Neural cell (in vitro differentiated cells): ENCODE measurements at regions not wholly inside any gene's neighbourhood (a gene's known extent, or its start where the extent isn't known, plus 50 kb on each side); places are given as distances from the start of the nearest gene placed in this dataset.

Source experiments
- H2AFZ ChIP-seq: fragments of 200-600, 300-800 bp; sonication (generic), shearing (Covaris generic); 2 replicates; pipeline ENCODE4 v1.6.0; 2014; ENCODE audit warnings: low read depth, mild to moderate bottlenecking, antibody characterized with exemption, low read length, moderate library complexity
- H3F3A ChIP-seq: fragments of 200-600 bp; shearing (Covaris generic); 2 replicates; pipeline ENCODE4 v1.6.1; 2016; ENCODE audit warnings: mild to moderate bottlenecking, moderate library complexity, mixed read lengths, antibody characterized with exemption, low read length; ENCODE audit not compliant: insufficient read depth, poor library complexity, severe bottlenecking
- H3K27ac ChIP-seq: fragments of 200-600, 300-800 bp; sonication (generic), shearing (Covaris generic); 2 replicates; pipeline ENCODE4 v1.5.1; 2014; ENCODE audit warnings: mild to moderate bottlenecking, low read length, moderate library complexity
- H3K27me3 ChIP-seq: fragments of 300-800, 200-600 bp; sonication (generic), shearing (Covaris generic); 2 replicates; pipeline ENCODE4 v1.6.0; 2014; ENCODE audit warnings: mild to moderate bottlenecking, low read depth, low read length, moderate library complexity; ENCODE audit not compliant: insufficient read depth
- H3K36me3 ChIP-seq: fragments of 300-800, 200-600 bp; sonication (generic), shearing (Covaris generic); 2 replicates; pipeline ENCODE4 v1.5.1; 2014; ENCODE audit warnings: mild to moderate bottlenecking, antibody characterized with exemption, low read length, moderate library complexity; ENCODE audit not compliant: insufficient read depth
- H3K4me2 ChIP-seq: fragments of 300-800, 200-600 bp; sonication (generic), shearing (Covaris generic); 2 replicates; pipeline ENCODE4 v1.6.0; 2014; ENCODE audit warnings: mild to moderate bottlenecking, low read length
- H3K4me3 ChIP-seq: fragments of 300-800, 200-600 bp; sonication (generic), shearing (Covaris generic); 2 replicates; pipeline ENCODE4 v1.5.1; 2014; ENCODE audit warnings: mild to moderate bottlenecking, low read length, moderate library complexity
- H3K79me2 ChIP-seq: fragments of 200-600 bp; shearing (Covaris generic); replicated peaks from 2 replicates; pipeline ENCODE4 v1.6.0; 2014; ENCODE audit warnings: mild to moderate bottlenecking, low read length, moderate library complexity; ENCODE audit not compliant: insufficient read depth
- H3K9ac ChIP-seq: fragments of 300-800, 200-600 bp; sonication (generic), shearing (Covaris generic); 2 replicates; pipeline ENCODE4 v1.6.1; 2016; ENCODE audit warnings: mild to moderate bottlenecking, low read length, mixed read lengths
- H3K9me2 ChIP-seq: fragments of 200-600 bp; shearing (Covaris generic); 2 replicates; pipeline ENCODE4 v1.6.1; 2016; ENCODE audit warnings: mild to moderate bottlenecking, low read length, mixed read lengths; ENCODE audit not compliant: insufficient read depth
- H3K9me3 ChIP-seq: fragments of 200-600, 300-800 bp; sonication (generic), shearing (Covaris generic); 2 replicates; pipeline ENCODE4 v1.6.1; 2016; ENCODE audit warnings: mild to moderate bottlenecking, mixed run types, low read length, moderate library complexity, mixed read lengths
- H4K20me1 ChIP-seq: fragments of 200-600 bp; shearing (Covaris generic); 2 replicates; pipeline ENCODE4 v1.6.1; 2016; ENCODE audit warnings: mild to moderate bottlenecking, mixed run types; ENCODE audit not compliant: insufficient read depth
- CTCF ChIP-seq: fragments of 450-650 bp; IDR thresholded peaks from 2 replicates; pipeline ENCODE4 v1.5.1; 2014; ENCODE audit warnings: antibody characterized with exemption, mild to moderate bottlenecking, moderate library complexity; ENCODE audit not compliant: poor library complexity, severe bottlenecking
- EZH2 ChIP-seq: fragments of 200-600, 300-800 bp; shearing (Covaris generic), sonication (generic); IDR thresholded peaks from 2 replicates; pipeline ENCODE4 v1.6.1; 2014; ENCODE audit warnings: antibody characterized with exemption, low read length, borderline replicate concordance, mild to moderate bottlenecking; ENCODE audit not compliant: insufficient read depth, poor library complexity, severe bottlenecking
- POLR2AphosphoS5 ChIP-seq: IDR thresholded peaks from 2 replicates; pipeline ENCODE4 v1.6.1; 2012
- RAD21 ChIP-seq: fragments of 450-650 bp; conservative IDR thresholded peaks from 2 replicates; pipeline ENCODE4 v1.6.1; 2014; ENCODE audit warnings: antibody characterized with exemption, mild to moderate bottlenecking, moderate library complexity
- REST ChIP-seq: IDR thresholded peaks from 2 replicates; pipeline ENCODE4 v1.6.1; 2012; ENCODE audit warnings: borderline replicate concordance
- TAF1 ChIP-seq: IDR thresholded peaks from 2 replicates; pipeline ENCODE4 v1.6.1; 2012; ENCODE audit warnings: low read depth

GRCh38 chr15:66833803-66834202 lies 131.8 kb downstream of the SMAD6 start:
- Histone ChIP-seq H3K4me2 (no peak overlapping the region), H3K79me2 (no peaks in the 10 kb centered on the region), H3F3A (no peaks in the 10 kb centered on the region), H3K4me3 (no peak overlapping the region), H3K36me3 (no peaks in the 10 kb centered on the region), H3K9me3 (no peaks in the 10 kb centered on the region), H3K9me2 (no peaks in the 10 kb centered on the region), H3K9ac (no peak overlapping the region), H2AFZ (no peak overlapping the region), H3K27ac (no peak overlapping the region), H4K20me1 (no peaks in the 10 kb centered on the region), H3K27me3 (no peaks in the 10 kb centered on the region)
- TF ChIP-seq REST (no peak), TAF1 (no peak), RAD21 (no peak), EZH2 (no peak), POLR2AphosphoS5 (no peak), CTCF (no peak)

- no peaks in the 10 kb centered on the region for H3K79me2 ChIP-seq
- no peak overlapping the region for H3K4me2 ChIP-seq
- no peak overlapping the region for H3K27ac ChIP-seq
- no peak overlapping the region for H2AFZ ChIP-seq
- no peak for TF ChIP-seq CTCF
- H3K9me2 ChIP-seq, result no peaks in the 10 kb centered on the region
- H3K4me3 ChIP-seq, result no peak overlapping the region
- H3F3A ChIP-seq, result no peaks in the 10 kb centered on the region
- H4K20me1 ChIP-seq, result no peaks in the 10 kb centered on the region
- no peaks in the 10 kb centered on the region for H3K27me3 ChIP-seq
- no peak overlapping the region for H3K9ac ChIP-seq
- no peaks in the 10 kb centered on the region for H3K36me3 ChIP-seq
- no peaks in the 10 kb centered on the region for H3K9me3 ChIP-seq
These were observed 133.1 kb downstream of the SMAD6 start for GRCh38 chr15:66834881-66835878.
